ENCODE measurements at regions not wholly inside any gene's neighbourhood (a gene's known extent, or its start where the extent isn't known, plus 50 kb on each side); places are given as distances from the start of the nearest gene placed in this dataset.

GRCh38 chr2:189291460-189291859, 111.9 kb upstream of the COL5A2 start:
- TF ChIP-seq CTCF (IDR thresholded peaks at IDR 0.05; ENCODE audit: low read depth, low read length) = no peak
- H3K4me3 ChIP-seq (ENCODE audit: low read depth, low read length) = no peak overlapping the region
- in situ Hi-C loops (cut with HindIII; ENCODE audit: low sequenced_read_pairs) = no loop called here
- peak; percentile 14 for DNase-seq (ENCODE audit: low read depth, low spot score)

GRCh38 chr2:189293164-189293563, 113.6 kb upstream of the COL5A2 start:
- H3K4me3 ChIP-seq (ENCODE audit: low read depth, low read length) = no peak overlapping the region
- in situ Hi-C loops (cut with HindIII; ENCODE audit: low sequenced_read_pairs) = no loop called here
- TF ChIP-seq CTCF (IDR thresholded peaks at IDR 0.05; ENCODE audit: low read depth, low read length) = no peak
- peak; percentile 71 for DNase-seq (ENCODE audit: low read depth, low spot score)

- DNase-seq (ENCODE audit: low read depth, low spot score) = peak; percentile 93
- H3K4me3 ChIP-seq (ENCODE audit: low read depth, low read length) = no peak overlapping the region
- in situ Hi-C loops (cut with HindIII; ENCODE audit: low sequenced_read_pairs) = no loop called here
- TF ChIP-seq CTCF (IDR thresholded peaks at IDR 0.05; ENCODE audit: low read depth, low read length) = no peak
Observed at GRCh38 chr2:189297446-189297845, 117.9 kb upstream of the COL5A2 start.

- H3K4me3 ChIP-seq (ENCODE audit: low read depth, low read length) = no peak overlapping the region
- in situ Hi-C loops (cut with HindIII; ENCODE audit: low sequenced_read_pairs) = no loop called here
- peak; percentile 61 for DNase-seq (ENCODE audit: low read depth, low spot score)
- no peak for TF ChIP-seq CTCF (IDR thresholded peaks at IDR 0.05; ENCODE audit: low read depth, low read length)
Observed at GRCh38 chr2:189298038-189298437, 118.5 kb upstream of the COL5A2 start.

- in situ Hi-C loops (cut with HindIII; ENCODE audit: low sequenced_read_pairs) = no loop called here
- peak; percentile 38 for DNase-seq (ENCODE audit: low read depth, low spot score)
- no peak for TF ChIP-seq CTCF (IDR thresholded peaks at IDR 0.05; ENCODE audit: low read depth, low read length)
Observed at GRCh38 chr2:189298481-189298880, 118.9 kb upstream of the COL5A2 start.

GRCh38 chr2:189299974-189300373, 120.4 kb upstream of the COL5A2 start:
- in situ Hi-C loops (cut with HindIII; ENCODE audit: low sequenced_read_pairs) = no loop called here
- no peak for TF ChIP-seq CTCF (IDR thresholded peaks at IDR 0.05; ENCODE audit: low read depth, low read length)
- no peak overlapping the region for H3K4me3 ChIP-seq (ENCODE audit: low read depth, low read length)
- DNase-seq (ENCODE audit: low read depth, low spot score) = no peak

More at GRCh38 chr2:189298481-189298880, 118.9 kb upstream of the COL5A2 start:
- no peak overlapping the region for H3K4me3 ChIP-seq (ENCODE audit: low read depth, low read length)

GRCh38 chr2:189300916-189301315, 121.4 kb upstream of the COL5A2 start:
- DNase-seq (ENCODE audit: low read depth, low spot score) = no peak

More at GRCh38 chr2:189300916-189301315, 121.4 kb upstream of the COL5A2 start:
- TF ChIP-seq CTCF (IDR thresholded peaks at IDR 0.05; ENCODE audit: low read depth, low read length) = no peak
- H3K4me3 ChIP-seq (ENCODE audit: low read depth, low read length) = no peak overlapping the region
- in situ Hi-C loops (cut with HindIII; ENCODE audit: low sequenced_read_pairs) = no loop called here

Data from astrocyte of the spinal cord (primary cell).